ENCODE measurements at regions not wholly inside any gene's neighbourhood (a gene's known extent, or its start where the extent isn't known, plus 50 kb on each side); places are given as distances from the start of the nearest gene placed in this dataset.

- no peak overlapping the region for H3K23ac ChIP-seq (ENCODE audit: insufficient read length)
- no peaks in the 10 kb centered on the region for H3K27me3 ChIP-seq (replicated peaks in 1 of 4; ENCODE audit: control insufficient read depth in 3 of 4, extremely low read depth in 1 of 4, insufficient read depth in 3 of 4, low read length in 3 of 4)
- H3K4me2 ChIP-seq (ENCODE audit: insufficient read depth in 1 of 2, low read depth in 2 of 2, low read length in 2 of 2): no peak overlapping the region
- ChIA-PET POLR2A (ENCODE audit: partially characterized antibody) (no interaction called here), CTCF (ENCODE audit: partially characterized antibody) (no interaction called here)
- no peak overlapping the region for H2BK5ac ChIP-seq (ENCODE audit: low read depth, low read length)
- no peak for FAIRE-seq
- H2BK15ac ChIP-seq (ENCODE audit: low read length): no peak overlapping the region
- H3K9me3 ChIP-seq (ENCODE audit: insufficient read depth in 2 of 2, low read depth in 1 of 2, low read length in 1 of 2): no peaks in the 10 kb centered on the region
- no peaks in the 10 kb centered on the region for H3K36me3 ChIP-seq (ENCODE audit: control insufficient read depth in 2 of 4, insufficient read depth in 4 of 4, low read length in 3 of 4)
- H3K79me2 ChIP-seq (ENCODE audit: control insufficient read depth in 1 of 2, insufficient read depth in 2 of 2, low read length in 2 of 2): no peaks in the 10 kb centered on the region
- no peaks in the 10 kb centered on the region for H3K79me1 ChIP-seq (ENCODE audit: low read depth, low read length)
- no peak overlapping the region for H4K5ac ChIP-seq (ENCODE audit: insufficient read length, low read depth, low read length)
- no peak overlapping the region for H3K4ac ChIP-seq (replicated peaks; ENCODE audit: insufficient read length, low read depth, low read length)
- H2BK120ac ChIP-seq (replicated peaks; ENCODE audit: low read depth, low read length): no peak overlapping the region
- no peak overlapping the region for H4K91ac ChIP-seq (replicated peaks; ENCODE audit: insufficient read length, low read length)
- H3K23me2 ChIP-seq (ENCODE audit: low read depth, low read length): no peaks in the 10 kb centered on the region
- peaks cover 0 to 12% (median 5%) of the 10 kb centered on the region in 4 experiments; a peak in 3 of 7 replicates for H3K4me1 ChIP-seq (replicated peaks in 1 of 4; ENCODE audit: control insufficient read depth in 3 of 4, insufficient read depth in 4 of 4, low read length in 3 of 4)
- no peak overlapping the region for H2AFZ ChIP-seq (ENCODE audit: low read length)
- no peak overlapping the region for H3K14ac ChIP-seq (ENCODE audit: insufficient read length)
- no peak overlapping the region for H2BK12ac ChIP-seq (ENCODE audit: low read depth, low read length)
- DNase-seq (ENCODE audit: low read depth in 1 of 2, low spot score in 2 of 2): no peak
- no peak overlapping the region for H3K4me3 ChIP-seq (ENCODE audit: extremely low read depth in 1 of 4, insufficient read depth in 2 of 4, low read depth in 3 of 4, low read length in 4 of 4)
- no peak overlapping the region for H2BK20ac ChIP-seq (ENCODE audit: low read length)
- no peak overlapping the region for H2AK5ac ChIP-seq (ENCODE audit: low read depth, low read length)
- H3K18ac ChIP-seq (ENCODE audit: extremely low read depth, low read length): no peak overlapping the region
- H4K20me1 ChIP-seq (replicated peaks in 1 of 2; ENCODE audit: control insufficient read depth in 1 of 2, insufficient read depth in 2 of 2, low read length in 2 of 2): no peaks in the 10 kb centered on the region
- H3K56ac ChIP-seq (replicated peaks; ENCODE audit: insufficient read length, low read depth, low read length): no peak overlapping the region
- H3K27ac ChIP-seq (ENCODE audit: low read depth, low read length): no peak overlapping the region
- H4K8ac ChIP-seq (ENCODE audit: extremely low read depth, insufficient read depth, low read length): no peak overlapping the region
- H3K9ac ChIP-seq (replicated peaks in 1 of 4; ENCODE audit: extremely low read depth in 1 of 4, low read depth in 3 of 4, low read length in 3 of 4): no peak overlapping the region
- TF ChIP-seq SP1 (IDR thresholded peaks at IDR 0.05; ENCODE audit: low read depth, low read length): no peak
- TF ChIP-seq TEAD4 (IDR thresholded peaks at IDR 0.05; ENCODE audit: low read depth, low read length): no peak
- no peak for TF ChIP-seq SP2 (IDR thresholded peaks at IDR 0.05; ENCODE audit: low read length)
- TF ChIP-seq YY1 (IDR thresholded peaks at IDR 0.05; ENCODE audit: low read depth, low read length): no peak
- TF ChIP-seq, protein P1, sequence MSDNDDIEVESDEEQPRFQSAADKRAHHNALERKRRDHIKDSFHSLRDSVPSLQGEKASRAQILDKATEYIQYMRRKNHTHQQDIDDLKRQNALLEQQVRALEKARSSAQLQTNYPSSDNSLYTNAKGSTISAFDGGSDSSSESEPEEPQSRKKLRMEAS (IDR thresholded peaks at IDR 0.05): no peak
- no peak for TF ChIP-seq FOSL1 (IDR thresholded peaks at IDR 0.05; ENCODE audit: insufficient read depth, low read depth, low read length)
- no peak for TF ChIP-seq CBX8 (IDR thresholded peaks at IDR 0.05; ENCODE audit: borderline replicate concordance, low read depth, low read length)
- TF ChIP-seq CBX5 (IDR thresholded peaks at IDR 0.05; ENCODE audit: low read depth, low read length): no peak
- no peak for TF ChIP-seq EP300 (IDR thresholded peaks at IDR 0.05; ENCODE audit: borderline replicate concordance in 1 of 2, low read depth in 2 of 2, low read length in 2 of 2)
- TF ChIP-seq EGR1 (IDR thresholded peaks at IDR 0.05; ENCODE audit: borderline replicate concordance, low read depth, low read length): no peak
- TF ChIP-seq GTF2F1 (IDR thresholded peaks at IDR 0.05; ENCODE audit: borderline replicate concordance, low read depth, low read length): no peak
- TF ChIP-seq ZNF274 (IDR thresholded peaks at IDR 0.05; ENCODE audit: borderline replicate concordance, extremely low read depth, low read length): no peak
- TF ChIP-seq ASH2L (IDR thresholded peaks at IDR 0.05; ENCODE audit: low read length): no peak
- no peak for TF ChIP-seq GABPA (IDR thresholded peaks at IDR 0.05; ENCODE audit: borderline replicate concordance, insufficient read depth, low read length)
- no peak for TF ChIP-seq ATF3 (IDR thresholded peaks at IDR 0.05; ENCODE audit: insufficient read depth, low read depth, low read length)
- TF ChIP-seq RNF2 (IDR thresholded peaks at IDR 0.05; ENCODE audit: borderline replicate concordance, low read depth, low read length, missing control alignments, poor library complexity, severe bottlenecking): no peak
Measured at GRCh38 chr9:28779243-28779642, 1206.0 kb upstream of the C9orf72 start.
